GM18858 (cell line): ENCODE measurements at regions not wholly inside any gene's neighbourhood (a gene's known extent, or its start where the extent isn't known, plus 50 kb on each side); places are given as distances from the start of the nearest gene placed in this dataset.
"Not testable (repeated sequence)": the region's sequence is repeated elsewhere in the genome, so short reads cannot be mapped to it uniquely, and the experiment has no call there.

Experiments
- ATAC-seq: cut with Tn5 transposase; IDR thresholded peaks from one replicate; pipeline ENCODE4 v1.9.1; 2021; ENCODE audit not compliant: unreplicated experiment

DNA sequence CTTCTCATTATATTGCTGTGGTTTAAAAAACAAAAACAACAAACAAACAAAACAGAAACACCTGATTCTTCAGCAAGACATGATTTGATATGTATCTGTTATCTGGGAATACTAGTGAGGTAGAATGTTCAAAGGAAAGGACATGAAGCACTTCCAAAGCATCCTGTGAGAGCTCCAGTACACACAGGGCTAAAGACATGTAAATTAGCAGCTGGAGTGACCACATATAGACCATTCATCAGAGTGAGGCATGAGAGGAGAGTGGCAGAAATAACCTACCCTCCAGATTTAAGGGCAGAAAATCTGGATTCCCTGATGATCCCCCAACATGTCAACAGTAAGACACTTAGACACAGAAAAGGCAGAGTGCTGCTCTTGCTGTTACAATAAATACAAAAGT, 260.5 kb upstream of the CHRM3 start:
- ATAC-seq: no peak

DNA sequence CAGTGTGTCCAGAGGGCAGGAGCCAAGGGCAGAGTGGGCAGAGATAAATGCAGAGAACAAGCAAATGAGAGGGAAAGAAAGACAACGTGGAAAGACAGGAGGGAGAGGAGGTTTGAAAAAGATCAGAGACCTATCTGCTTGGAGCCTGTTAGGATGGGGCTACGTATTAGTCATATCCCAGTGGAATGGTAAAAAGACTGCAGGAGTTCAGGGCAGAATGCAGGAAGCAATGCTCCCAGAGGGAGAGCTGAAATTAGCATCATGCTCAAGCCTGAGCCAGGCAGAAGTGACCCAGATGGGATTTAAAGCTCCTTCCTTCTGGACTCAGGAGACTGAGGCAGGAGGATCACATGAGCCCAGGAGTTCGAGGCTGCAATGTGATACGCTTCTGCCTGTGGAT, 261.3 kb upstream of the CHRM3 start:
- no peak for ATAC-seq

DNA sequence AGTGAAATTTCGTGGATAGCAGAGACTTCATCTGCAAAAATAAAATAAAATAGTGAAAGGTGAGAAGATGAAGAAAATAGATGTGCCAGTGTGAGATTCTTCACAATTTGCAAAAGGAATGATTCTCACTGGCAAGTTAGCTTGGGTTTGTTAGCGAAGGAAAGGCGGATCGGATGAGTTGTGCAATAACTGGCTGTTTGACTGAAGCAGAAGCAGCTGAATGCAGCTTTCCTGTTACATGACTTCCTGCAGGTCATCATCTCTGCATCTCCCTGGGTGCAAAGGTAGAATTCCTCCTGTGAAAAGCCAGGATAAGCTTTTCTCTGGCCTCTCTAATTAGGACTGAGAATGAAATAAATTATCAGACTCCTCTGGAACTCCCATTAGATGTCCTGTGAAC, 263.1 kb upstream of the CHRM3 start:
- no peak for ATAC-seq

DNA sequence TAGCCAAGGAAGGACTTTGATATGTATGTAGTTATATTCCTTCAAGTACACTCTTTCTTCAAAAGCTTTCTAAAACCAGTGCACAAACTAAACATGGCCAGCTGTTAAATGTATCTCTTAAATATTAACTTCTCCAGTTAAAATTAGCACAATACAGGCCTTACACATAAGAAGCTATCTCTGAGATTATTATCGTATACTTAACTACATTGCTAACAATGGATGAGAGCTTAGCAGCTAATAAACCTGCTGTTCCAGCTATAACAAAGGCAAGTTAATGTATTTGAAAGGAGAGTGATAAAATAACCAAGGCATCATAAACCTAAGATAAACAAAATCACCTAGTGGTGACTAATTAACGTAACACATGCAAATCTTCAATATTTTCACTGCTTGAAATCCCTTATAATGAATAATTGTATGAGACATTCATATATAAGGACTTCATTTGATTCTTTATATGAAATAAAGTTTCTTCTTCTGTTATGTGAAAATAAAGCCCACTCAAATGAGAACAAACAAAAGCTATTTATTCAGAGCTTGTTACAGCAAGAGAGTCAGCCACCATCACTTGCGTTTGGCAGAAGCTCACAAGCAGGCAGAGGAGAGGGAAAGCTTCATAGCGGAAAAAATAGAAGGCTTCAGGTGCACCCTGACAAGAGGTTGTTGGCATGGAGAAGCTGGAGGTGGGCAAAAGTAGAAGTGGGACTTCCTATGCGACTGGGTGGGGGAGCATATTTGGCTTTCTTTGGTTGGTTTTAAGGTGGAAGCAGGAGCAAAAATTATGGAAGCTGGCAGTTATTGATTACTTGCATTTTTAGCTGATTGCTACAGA, 274.1 kb upstream of the CHRM3 start:
- ATAC-seq: no peak

DNA sequence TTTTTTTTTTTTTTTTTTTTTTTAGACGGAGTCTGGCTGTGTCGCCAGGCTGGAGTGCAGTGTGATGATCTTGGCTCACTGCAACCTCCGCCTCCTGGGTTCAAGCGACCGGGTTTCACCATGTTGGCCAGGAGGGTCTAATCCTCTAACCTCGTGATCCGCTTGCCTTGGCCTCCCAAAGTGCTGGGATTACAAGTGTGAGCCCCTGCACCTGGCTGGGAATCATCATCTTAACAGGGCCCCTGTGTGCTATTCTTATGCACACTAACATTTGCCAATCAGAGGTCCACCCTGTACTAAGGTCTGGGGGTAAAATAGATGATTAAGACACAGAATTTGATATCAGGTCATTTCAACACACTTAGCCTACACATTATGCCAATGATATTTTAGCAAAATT, 278.7 kb upstream of the CHRM3 start:
- no peak for ATAC-seq

DNA sequence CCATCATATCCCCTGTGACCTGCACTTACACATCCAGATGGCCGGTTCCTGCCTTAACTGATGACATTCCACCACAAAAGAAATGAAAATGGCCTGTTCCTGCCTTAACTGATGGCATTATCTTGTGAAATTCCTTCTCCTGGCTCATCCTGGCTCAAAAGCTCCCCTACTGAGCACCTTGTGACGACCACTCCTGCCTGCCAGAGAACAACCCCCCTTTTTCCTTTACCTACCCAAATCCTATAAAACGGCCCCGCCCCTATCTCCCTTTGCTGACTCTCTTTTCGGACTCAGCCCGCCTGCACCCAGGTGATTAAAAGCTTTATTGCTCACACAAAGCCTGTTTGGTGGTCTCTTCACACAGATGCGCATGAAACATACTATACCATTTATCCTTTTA, 279.7 kb upstream of the CHRM3 start:
- ATAC-seq: not testable (repeated sequence)

DNA sequence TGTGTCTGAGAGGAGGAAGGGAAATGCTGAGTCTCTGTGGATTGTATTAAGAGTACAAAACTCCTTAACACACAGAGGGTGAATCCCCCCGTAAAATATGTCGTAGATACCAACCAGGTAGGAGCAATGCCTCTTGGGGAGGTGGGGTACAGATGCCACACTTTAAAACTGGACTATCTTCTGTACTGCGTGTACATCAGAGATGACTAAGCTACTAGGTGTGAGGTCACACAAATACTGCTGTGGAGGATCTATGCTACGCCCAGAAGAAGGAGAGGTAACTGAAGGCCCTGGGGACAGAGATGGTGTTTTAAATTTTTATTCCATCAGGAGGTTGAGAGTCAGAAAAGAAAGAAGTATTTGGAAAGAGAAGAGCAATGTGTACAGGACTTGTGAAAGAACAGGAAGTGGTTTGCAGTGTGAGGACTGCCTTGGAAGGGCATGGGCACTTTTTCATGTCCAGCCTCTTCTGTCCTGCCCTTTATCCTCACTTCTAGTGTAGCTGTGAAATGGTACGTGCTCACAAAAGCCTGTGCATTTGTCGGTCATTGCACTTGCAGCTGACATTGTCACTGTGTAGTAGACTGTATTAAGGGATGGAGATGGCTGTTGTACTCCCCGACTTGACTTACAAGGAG, 287.8 kb upstream of the CHRM3 start:
- ATAC-seq: no peak

DNA sequence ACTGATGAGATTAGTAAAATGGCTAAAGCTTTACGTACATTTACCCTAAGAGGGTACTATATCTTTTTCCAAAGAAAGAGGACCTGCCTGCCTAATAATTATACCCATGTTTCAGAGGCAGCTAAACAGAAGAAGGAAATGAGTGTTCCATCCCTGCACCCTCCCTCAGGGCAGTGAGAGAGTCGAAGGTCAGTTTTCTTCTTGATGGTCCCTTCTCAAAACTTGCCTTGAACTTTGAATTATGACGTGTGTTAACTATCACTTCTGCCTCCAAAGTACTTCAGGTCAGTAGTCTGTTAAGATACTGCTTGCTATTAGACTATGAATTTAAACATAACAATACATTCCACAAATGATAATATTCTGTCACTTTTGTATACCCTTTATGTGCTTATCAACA, 294.8 kb upstream of the CHRM3 start:
- no peak for ATAC-seq

DNA sequence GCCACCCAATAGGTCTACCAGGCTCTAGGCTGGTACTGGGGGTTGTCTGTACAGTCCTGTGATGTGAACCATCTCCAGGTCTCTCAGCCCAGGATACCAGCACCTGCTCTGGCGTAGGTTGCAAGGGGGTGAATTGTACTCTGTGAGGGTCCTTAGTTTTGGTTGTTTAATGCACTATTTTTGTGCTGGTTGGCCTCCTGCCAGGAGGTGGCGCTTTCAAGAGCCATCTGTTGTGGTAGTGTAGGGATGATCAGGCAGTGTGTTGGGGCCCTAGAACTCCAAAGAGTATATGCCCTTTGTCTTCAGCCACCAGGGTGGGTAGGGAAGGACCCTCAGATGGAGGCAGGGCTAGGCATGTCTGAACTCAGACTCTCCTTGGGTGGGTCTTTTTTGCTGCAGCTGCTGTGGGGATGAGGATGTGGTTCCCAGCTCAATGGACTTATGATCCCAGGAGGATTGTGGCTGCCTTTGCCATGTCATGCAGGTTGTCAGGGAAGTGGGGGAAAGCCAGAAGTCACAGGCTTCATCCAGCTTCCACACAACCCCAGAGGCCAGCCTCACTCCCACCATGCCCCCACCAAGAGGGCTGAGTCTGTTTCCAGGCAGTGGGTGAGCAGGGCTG, 301.8 kb upstream of the CHRM3 start:
- no peak for ATAC-seq

DNA sequence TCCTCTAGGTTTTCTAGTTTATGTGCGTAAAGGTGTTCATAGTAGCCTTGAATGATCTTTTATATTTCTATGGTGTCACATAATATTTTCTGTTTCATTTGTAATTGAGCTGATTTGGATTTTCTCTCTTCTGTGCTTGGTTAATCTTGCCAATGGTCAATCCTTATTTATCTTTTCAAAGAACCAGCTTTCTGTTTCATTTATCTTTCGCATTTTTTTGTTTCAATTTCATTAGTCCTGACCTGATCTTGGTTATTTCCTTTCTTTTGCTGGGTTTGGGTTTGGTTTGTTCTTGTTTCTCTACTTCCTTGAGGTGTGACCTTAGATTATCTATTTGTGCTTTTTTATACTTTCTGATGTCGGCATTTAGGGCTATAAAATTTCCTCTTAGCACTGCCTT, 304.4 kb upstream of the CHRM3 start:
- ATAC-seq: not testable (repeated sequence)

DNA sequence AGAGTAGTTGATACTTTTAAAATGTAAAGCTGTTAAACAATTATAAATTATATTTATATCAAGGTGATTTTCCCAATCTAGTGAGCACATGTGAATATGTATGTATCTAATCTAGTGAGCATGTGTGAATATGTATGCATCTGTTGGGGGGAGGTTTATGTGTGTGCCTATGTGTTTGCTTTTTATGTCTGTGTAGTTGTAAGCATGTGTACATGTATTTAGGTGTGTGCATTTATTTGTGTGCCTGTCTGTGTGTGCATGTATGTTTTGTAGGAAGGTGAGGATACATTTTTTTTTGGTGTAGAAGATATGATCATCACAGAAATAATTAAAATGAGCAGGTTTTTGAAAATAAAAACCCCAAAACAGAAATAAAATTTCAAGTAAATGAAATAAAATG, 318.9 kb upstream of the CHRM3 start:
- no peak for ATAC-seq

DNA sequence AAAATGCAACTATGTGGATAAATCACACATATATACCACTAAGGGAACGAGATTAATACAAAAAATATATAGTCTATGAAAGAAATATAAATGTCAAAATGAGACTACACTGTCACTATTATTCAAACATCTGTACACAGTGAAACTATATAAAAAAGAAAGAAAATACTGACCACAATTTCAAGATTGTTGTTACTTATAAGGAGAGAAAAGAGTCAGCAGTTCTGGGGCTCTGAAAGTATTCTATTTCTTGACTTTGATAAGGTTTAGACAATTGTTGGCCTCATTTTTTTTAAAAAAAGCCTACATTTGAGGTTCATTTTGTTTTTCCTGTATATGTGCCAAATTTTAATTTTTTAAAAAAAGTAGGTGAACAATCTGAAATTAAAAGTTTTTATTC, 319.3 kb upstream of the CHRM3 start:
- ATAC-seq: no peak

DNA sequence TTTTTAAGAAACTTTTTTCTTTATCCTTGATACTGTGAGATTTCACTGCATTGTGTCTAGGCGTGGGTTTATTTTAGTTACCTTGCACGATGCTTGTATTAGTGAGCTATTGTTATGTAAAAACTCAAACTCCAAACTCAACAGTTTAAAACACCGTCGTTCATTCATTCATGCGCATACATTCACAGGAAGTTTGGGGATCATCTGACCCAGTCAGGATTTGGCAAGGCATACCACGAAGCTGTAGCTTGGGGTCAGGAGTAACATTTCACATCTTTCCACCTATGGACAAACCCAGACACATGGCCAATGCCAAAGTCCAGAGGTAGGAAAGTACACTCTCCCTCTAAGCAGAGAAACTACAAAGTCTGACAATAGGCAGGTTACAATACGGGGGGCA, 324.6 kb upstream of the CHRM3 start:
- no peak for ATAC-seq

DNA sequence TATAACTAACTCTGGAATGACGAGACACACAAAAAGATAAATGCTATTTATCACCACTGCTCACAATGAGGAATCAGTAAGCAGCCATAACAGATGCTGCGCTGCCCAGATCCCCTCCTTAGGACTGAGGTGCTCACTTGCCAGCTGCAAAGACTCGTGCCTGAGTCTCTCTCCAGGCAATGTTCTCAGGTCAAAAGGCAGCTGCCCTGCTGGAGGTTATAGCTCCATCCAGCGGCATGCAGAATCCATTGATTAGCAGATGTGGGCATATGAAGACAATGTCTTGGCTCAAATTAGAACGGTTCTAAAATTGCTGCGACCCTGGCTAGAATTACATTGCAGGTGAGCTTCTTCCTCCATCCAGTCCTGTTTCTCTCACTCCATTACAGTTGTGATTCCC, 328.2 kb upstream of the CHRM3 start:
- ATAC-seq: no peak

DNA sequence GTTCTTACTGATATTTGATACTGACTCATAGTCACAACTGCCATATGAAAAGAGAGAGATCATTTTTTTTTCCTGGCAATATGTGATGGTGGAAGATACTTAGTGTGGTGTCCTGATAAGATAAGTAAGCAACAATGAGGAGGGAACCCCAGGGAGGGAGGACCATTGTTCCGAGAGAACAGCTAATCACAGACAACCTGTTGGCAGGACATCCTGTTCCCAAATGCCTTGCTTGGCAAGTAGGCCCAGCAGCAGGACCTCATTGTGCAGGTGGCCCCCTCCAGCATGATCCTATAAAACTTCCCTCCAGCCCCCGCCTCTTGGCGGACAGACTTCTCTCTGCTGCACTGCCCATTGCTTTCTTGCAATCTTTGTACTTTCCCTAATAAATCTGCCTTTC, 329.4 kb upstream of the CHRM3 start:
- no peak for ATAC-seq

DNA sequence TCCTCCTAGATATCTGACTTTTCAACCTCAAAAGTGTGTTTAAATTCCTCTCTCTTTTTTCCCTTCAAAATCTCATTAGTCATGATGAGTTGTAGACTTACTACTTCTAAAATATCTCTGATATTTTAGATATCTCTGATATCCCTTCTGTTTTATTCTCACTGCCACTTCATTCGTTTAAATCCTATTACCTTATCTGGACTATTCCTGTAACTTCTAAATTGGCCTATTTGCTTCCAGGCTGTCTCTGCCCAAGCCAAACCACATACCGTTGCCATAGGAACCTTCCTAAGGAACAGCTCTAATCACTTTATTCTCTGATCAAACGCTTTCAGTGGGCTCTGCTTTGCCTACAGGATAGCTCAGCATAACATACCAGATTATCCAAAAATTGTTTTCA, 333.1 kb upstream of the CHRM3 start:
- no peak for ATAC-seq

DNA sequence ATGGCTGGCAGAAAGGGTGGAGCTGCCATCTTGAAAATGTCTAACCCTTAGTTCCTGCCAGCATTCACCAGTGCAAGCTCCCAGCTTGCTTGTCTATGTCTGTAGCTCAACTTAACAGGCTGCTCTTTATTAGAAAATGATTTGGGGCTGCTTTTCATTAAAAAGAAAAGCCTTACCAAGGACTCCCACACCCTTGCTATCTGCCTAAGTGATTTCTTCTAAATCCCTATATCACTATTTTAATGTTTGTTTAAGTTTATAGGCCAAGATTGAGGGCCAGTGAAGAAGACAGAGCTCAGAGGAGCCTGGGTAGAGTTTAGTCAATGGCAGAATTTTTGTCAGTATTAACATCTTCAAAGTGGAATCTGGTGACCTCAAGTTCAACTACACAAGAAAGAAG, 336.8 kb upstream of the CHRM3 start:
- ATAC-seq: no peak

DNA sequence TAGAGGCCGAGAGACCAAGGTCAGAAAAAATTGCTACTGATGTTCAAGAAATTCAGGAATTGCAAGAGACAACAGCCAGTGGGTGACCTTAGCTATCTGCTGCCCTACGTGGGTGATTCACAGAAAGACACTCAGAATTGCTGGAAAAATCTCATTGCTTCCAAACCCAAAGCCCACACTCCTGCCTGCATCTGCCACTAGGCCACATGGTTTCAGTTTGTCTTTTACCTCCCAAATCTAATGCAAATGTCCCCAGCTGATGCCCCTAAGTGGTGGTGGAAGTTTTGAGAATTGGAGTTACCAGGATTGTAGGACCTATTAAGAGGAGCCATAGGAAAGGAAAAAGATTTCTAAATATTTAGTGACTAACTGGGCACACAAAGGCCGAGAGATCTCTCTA, 341.5 kb upstream of the CHRM3 start:
- no peak for ATAC-seq

DNA sequence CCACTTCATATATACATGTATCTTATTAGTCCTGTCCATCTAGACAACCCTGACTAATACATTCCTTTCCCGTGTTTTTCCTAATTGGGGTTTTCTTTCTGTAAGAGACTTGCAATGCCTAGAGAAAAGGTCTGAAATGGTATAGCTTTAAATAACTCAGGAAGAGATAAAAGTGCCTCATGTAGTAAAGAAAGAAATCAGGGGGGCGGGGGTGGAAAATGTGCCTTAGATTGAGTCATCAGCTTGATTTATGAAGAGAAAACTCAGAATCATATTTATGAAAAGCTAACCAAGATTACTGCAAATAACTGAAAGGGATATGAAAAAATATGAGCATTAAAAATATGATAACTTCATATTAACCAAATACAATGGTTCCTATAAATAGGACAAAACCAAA, 345.8 kb upstream of the CHRM3 start:
- ATAC-seq: no peak

DNA sequence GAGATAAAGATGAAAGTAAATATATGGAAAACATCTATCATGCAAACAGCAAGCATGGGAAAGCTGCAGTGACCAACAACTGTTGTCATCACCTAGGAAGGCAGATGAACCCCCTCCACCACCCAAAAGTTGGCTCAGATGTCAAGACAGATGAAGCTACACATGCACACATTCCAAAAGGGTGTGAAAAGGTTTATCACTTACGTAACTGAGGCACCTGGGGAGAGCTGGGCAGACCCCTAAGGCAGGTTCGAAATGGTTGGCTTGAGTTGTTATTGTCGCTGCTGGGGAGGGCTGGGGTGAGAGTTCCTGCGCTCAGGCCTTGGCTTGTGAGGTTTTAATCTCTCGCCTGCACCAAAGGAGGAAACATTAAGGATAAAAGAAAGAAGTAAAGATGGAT, 355.1 kb upstream of the CHRM3 start:
- no peak for ATAC-seq

DNA sequence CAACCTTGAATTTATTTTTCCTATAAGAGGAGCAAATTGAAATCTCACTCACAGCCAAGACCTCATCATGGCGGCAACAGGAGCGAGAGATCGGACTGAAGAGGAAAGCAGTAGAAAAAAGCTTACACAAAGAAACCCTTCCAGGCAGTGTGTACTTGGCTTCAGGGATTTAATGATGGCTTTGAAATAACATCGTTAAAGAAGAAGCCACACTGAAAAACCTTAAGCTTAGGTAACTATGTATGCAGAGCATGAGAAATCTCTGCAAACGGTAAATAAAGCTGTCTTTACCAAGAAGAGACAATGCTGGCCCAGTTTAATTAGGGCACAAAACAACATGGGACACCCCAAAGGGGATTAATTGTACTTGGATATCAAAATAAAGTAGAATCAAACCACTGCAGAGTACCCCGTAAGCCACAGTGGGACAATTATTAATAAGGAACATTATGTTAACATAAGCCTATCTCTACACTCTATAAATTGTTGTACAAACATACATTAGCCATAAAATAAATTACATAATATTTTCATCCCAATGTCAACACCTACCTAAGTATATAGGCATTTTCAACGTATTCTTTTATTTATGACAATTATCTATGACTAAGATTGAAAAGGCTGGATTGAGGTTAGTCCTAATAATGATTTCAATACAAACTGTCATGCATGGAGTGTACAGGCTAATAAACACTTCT, 360.2 kb upstream of the CHRM3 start:
- no peak for ATAC-seq

DNA sequence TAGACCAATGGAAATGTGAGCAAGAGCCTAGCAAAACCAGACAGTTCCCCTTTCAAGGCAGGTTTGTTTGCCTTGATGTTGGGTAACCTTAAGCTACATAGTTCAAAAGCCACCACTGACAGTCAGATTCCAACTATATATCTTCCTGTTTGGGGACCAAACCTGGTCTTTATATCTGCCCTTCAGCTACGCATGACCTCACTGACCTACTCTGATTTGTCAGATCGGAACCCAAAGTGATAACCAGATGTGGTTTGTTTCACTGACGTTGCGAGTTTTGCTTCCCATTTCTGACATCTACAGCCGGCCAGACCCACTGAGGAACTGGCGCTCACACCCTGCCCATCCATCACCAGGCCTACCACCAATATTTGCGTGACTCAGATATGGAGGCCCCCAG, 361.1 kb upstream of the CHRM3 start:
- ATAC-seq: no peak
